Ascending aorta (tissue), 2 donors: ENCODE measurements at regions not wholly inside any gene's neighbourhood (a gene's known extent, or its start where the extent isn't known, plus 50 kb on each side); places are given as distances from the start of the nearest gene placed in this dataset.

Experiments
- DNase-seq, 2 donors: peaks; one replicate each; pipeline ENCODE4 v3.0.0-alpha.2; 2019; ENCODE audit warnings: low spot score in 2 of 2
- H3K27ac ChIP-seq, 2 donors: fragments of 200-600 bp; sonication (generic); one replicate each; pipeline ENCODE4 v1.5.1; 2016 to 2017; ENCODE audit warnings: mild to moderate bottlenecking in 1 of 2
- H3K27me3 ChIP-seq: fragments of 200-600 bp; sonication (generic); one replicate; pipeline ENCODE4 v1.5.1; 2017
- H3K36me3 ChIP-seq, 2 donors: fragments of 200-600 bp; sonication (generic); one replicate each; pipeline ENCODE4 v1.5.1; 2016
- H3K4me1 ChIP-seq, 2 donors: fragments of 200-600 bp; sonication (generic); one replicate each; pipeline ENCODE4 v1.5.1; 2016 to 2017; ENCODE audit warnings: mild to moderate bottlenecking in 1 of 2
- H3K4me3 ChIP-seq, 2 donors: fragments of 200-600 bp; sonication (generic); one replicate each; pipeline ENCODE4 v1.5.1; 2016 to 2017; ENCODE audit warnings: mild to moderate bottlenecking in 1 of 2
- H3K9me3 ChIP-seq, 2 donors: fragments of 200-600 bp; sonication (generic); one replicate each; pipeline ENCODE4 v1.5.1; 2016
- CTCF ChIP-seq, 3 experiments: fragments of 200-600 bp in 2 of 3; fragments of 450-650 bp in 1 of 3; sonication (generic) in 2 of 3; IDR thresholded peaks; one replicate each; pipeline ENCODE4 v1.5.1; 2016 to 2019; ENCODE audit warnings: antibody characterized with exemption in 3 of 3, mild to moderate bottlenecking in 1 of 3, moderate library complexity in 1 of 3
- intact Hi-C: fragments of 100-400 bp; cut with DNase I; formaldehyde crosslinking; loops from one replicate; pipeline ENCODE4 v1.15.1; 2023

GRCh38 chr6:55994531-55994930 lies 119.1 kb upstream of the BMP5 start:
- no peaks in the 10 kb centered on the region for H3K36me3 ChIP-seq
- no peaks in the 10 kb centered on the region for H3K27me3 ChIP-seq
- H3K27ac ChIP-seq, result no peak overlapping the region
- H3K9me3 ChIP-seq, result no peaks in the 10 kb centered on the region
- no peak for DNase-seq
- intact Hi-C loops, result no loop called here
- no peak overlapping the region for H3K4me3 ChIP-seq
- no peak for TF ChIP-seq CTCF (IDR thresholded peaks at IDR 0.05)
- no peaks in the 10 kb centered on the region for H3K4me1 ChIP-seq

- no peak overlapping the region for H3K4me3 ChIP-seq
- H3K27me3 ChIP-seq, result no peaks in the 10 kb centered on the region
- DNase-seq, result no peak
- no peaks in the 10 kb centered on the region for H3K36me3 ChIP-seq
- no peak overlapping the region for H3K27ac ChIP-seq
- intact Hi-C loops, result no loop called here
- no peaks in the 10 kb centered on the region for H3K4me1 ChIP-seq
- no peaks in the 10 kb centered on the region for H3K9me3 ChIP-seq
- TF ChIP-seq CTCF (IDR thresholded peaks at IDR 0.05), result no peak
Measured at GRCh38 chr6:55993418-55993817, 118.0 kb upstream of the BMP5 start.

GRCh38 chr6:55992546-55992945 lies 117.2 kb upstream of the BMP5 start:
- Histone ChIP-seq H3K9me3 (no peaks in the 10 kb centered on the region), H3K27ac (no peak overlapping the region), H3K4me3 (no peak overlapping the region), H3K4me1 (no peaks in the 10 kb centered on the region), H3K36me3 (no peaks in the 10 kb centered on the region), H3K27me3 (no peaks in the 10 kb centered on the region)
- no peak for TF ChIP-seq CTCF (IDR thresholded peaks at IDR 0.05)
- intact Hi-C loops, result no loop called here
- no peak for DNase-seq

- DNase-seq, result no peak
- intact Hi-C loops, result loop anchor here (10.0 kb wide), 2 partner anchors 49 to 169 kb away; no protein-coding TSS in a partner anchor
- Histone ChIP-seq H3K27me3 (no peaks in the 10 kb centered on the region), H3K4me1 (no peaks in the 10 kb centered on the region), H3K4me3 (no peak overlapping the region), H3K36me3 (no peaks in the 10 kb centered on the region), H3K27ac (no peak overlapping the region), H3K9me3 (no peaks in the 10 kb centered on the region)
- no peak for TF ChIP-seq CTCF (IDR thresholded peaks at IDR 0.05)
Measured at GRCh38 chr6:55985309-55985708, 109.9 kb upstream of the BMP5 start.

- no peaks in the 10 kb centered on the region for H3K36me3 ChIP-seq
- TF ChIP-seq CTCF (IDR thresholded peaks at IDR 0.05), result no peak
- H3K9me3 ChIP-seq, result no peaks in the 10 kb centered on the region
- no peaks in the 10 kb centered on the region for H3K27me3 ChIP-seq
- no peak overlapping the region for H3K4me3 ChIP-seq
- DNase-seq, result no peak
- no peaks in the 10 kb centered on the region for H3K4me1 ChIP-seq
- intact Hi-C loops, result loop anchor here (10.0 kb wide), 2 partner anchors 51 to 171 kb away; no protein-coding TSS in a partner anchor
- no peak overlapping the region for H3K27ac ChIP-seq
Measured at GRCh38 chr6:55983861-55984260, 108.5 kb upstream of the BMP5 start.

GRCh38 chr6:55981660-55982059 lies 106.3 kb upstream of the BMP5 start:
- no peaks in the 10 kb centered on the region for H3K4me1 ChIP-seq
- TF ChIP-seq CTCF (IDR thresholded peaks at IDR 0.05), result no peak
- no peaks in the 10 kb centered on the region for H3K27me3 ChIP-seq
- no peaks in the 10 kb centered on the region for H3K36me3 ChIP-seq
- H3K4me3 ChIP-seq, result no peak overlapping the region
- no peaks in the 10 kb centered on the region for H3K9me3 ChIP-seq
- intact Hi-C loops, result loop anchor here (10.0 kb wide), 2 partner anchors 53 to 173 kb away; no protein-coding TSS in a partner anchor
- DNase-seq, result no peak
- no peak overlapping the region for H3K27ac ChIP-seq
